ENCODE measurements at regions not wholly inside any gene's neighbourhood (a gene's known extent, or its start where the extent isn't known, plus 50 kb on each side); places are given as distances from the start of the nearest gene placed in this dataset.

GRCh38 chr1:113320972-113321680 lies 69.2 kb upstream of the MAGI3 start:
- Mint-ChIP-seq H3K4me3 (no peak overlapping the region), H3K9me3 (peaks cover 4% of the 10 kb centered on the region), H3K4me1 (no peaks in the 10 kb centered on the region), H3K27me3 (no peaks in the 10 kb centered on the region), H3K27ac (no peak overlapping the region), H3K36me3 (ENCODE audit: low read depth) (no peaks in the 10 kb centered on the region)
- ATAC-seq (ENCODE audit: low read depth) (no peak), DNase-seq (no peak)
- ChIA-PET CTCF (no interaction called here), POLR2A (no interaction called here)
- no peak for TF ChIP-seq CTCF (IDR thresholded peaks at IDR 0.05)
- intact Hi-C loops (cut with micrococcal nuclease) = no loop called here

- Mint-ChIP-seq H3K27ac (no peak overlapping the region), H3K4me1 (no peaks in the 10 kb centered on the region), H3K9me3 (peaks cover 4% of the 10 kb centered on the region), H3K4me3 (no peak overlapping the region), H3K27me3 (no peaks in the 10 kb centered on the region), H3K36me3 (ENCODE audit: low read depth) (no peaks in the 10 kb centered on the region)
- intact Hi-C loops (cut with micrococcal nuclease) = no loop called here
- POLR2A ChIA-PET = no interaction called here
- DNase-seq = no peak
- no peak for ATAC-seq (ENCODE audit: low read depth)
- CTCF ChIA-PET = no interaction called here
- no peak for TF ChIP-seq CTCF (IDR thresholded peaks at IDR 0.05)
Observed at GRCh38 chr1:113321771-113322387, 68.4 kb upstream of the MAGI3 start.

- Mint-ChIP-seq H3K9me3 (no peaks in the 10 kb centered on the region), H3K27ac (no peak overlapping the region), H3K4me1 (no peaks in the 10 kb centered on the region), H3K27me3 (no peaks in the 10 kb centered on the region), H3K36me3 (ENCODE audit: low read depth) (no peaks in the 10 kb centered on the region), H3K4me3 (no peak overlapping the region)
- ATAC-seq (ENCODE audit: low read depth) (no peak), DNase-seq (no peak)
- intact Hi-C loops (cut with micrococcal nuclease) = no loop called here
- POLR2A ChIA-PET = no interaction called here
- CTCF ChIA-PET = no interaction called here
- no peak for TF ChIP-seq CTCF (IDR thresholded peaks at IDR 0.05)
Observed at GRCh38 chr1:113322439-113322838, 67.9 kb upstream of the MAGI3 start.

- no peak for ATAC-seq (ENCODE audit: low read depth)
Observed at GRCh38 chr1:113325022-113325421, 65.3 kb upstream of the MAGI3 start.

GRCh38 chr1:113326976-113327375 lies 63.3 kb upstream of the MAGI3 start:
- no peak for ATAC-seq (ENCODE audit: low read depth)
- H3K27me3 Mint-ChIP-seq = no peaks in the 10 kb centered on the region
- TF ChIP-seq CTCF (IDR thresholded peaks at IDR 0.05) = no peak
- intact Hi-C loops (cut with micrococcal nuclease) = no loop called here
- H3K36me3 Mint-ChIP-seq (ENCODE audit: low read depth) = no peaks in the 10 kb centered on the region
- H3K27ac Mint-ChIP-seq = no peak overlapping the region
- H3K9me3 Mint-ChIP-seq = no peaks in the 10 kb centered on the region
- ChIA-PET CTCF (no interaction called here), POLR2A (no interaction called here)
- H3K4me1 Mint-ChIP-seq = no peaks in the 10 kb centered on the region
- H3K4me3 Mint-ChIP-seq = no peak overlapping the region
- no peak for DNase-seq

More at GRCh38 chr1:113325022-113325421, 65.3 kb upstream of the MAGI3 start:
- Mint-ChIP-seq H3K27ac (no peak overlapping the region), H3K4me1 (no peaks in the 10 kb centered on the region), H3K36me3 (ENCODE audit: low read depth) (no peaks in the 10 kb centered on the region), H3K4me3 (no peak overlapping the region), H3K27me3 (no peaks in the 10 kb centered on the region), H3K9me3 (no peaks in the 10 kb centered on the region)
- ChIA-PET CTCF (no interaction called here), POLR2A (no interaction called here)
- DNase-seq = no peak
- no peak for TF ChIP-seq CTCF (IDR thresholded peaks at IDR 0.05)
- intact Hi-C loops (cut with micrococcal nuclease) = no loop called here
